ENCODE measurements at regions not wholly inside any gene's neighbourhood (a gene's known extent, or its start where the extent isn't known, plus 50 kb on each side); places are given as distances from the start of the nearest gene placed in this dataset.
"Not testable (repeated sequence)": the region's sequence is repeated elsewhere in the genome, so short reads cannot be mapped to it uniquely, and the experiment has no call there.

DNA sequence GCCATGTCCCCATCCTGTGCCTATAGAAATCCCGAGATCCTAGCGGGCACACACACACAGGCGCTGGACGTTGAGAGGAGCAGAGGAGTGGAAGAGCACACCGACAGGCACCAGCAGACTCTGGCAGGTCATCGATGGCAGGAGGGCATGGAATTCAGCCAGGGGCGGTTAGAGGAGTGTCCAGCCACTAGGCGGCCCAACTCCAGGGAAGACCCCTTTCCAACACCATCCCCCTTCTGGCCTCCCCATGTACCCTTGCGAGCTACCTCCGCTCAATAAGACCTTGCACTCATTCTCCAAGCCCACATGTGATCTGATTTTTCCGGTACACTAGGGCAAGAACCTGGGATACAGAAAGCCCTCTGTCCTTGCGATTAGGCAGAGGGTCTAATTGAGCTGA, 356.0 kb upstream of the DPP6 start:
- no peak for DNase-seq

DNA sequence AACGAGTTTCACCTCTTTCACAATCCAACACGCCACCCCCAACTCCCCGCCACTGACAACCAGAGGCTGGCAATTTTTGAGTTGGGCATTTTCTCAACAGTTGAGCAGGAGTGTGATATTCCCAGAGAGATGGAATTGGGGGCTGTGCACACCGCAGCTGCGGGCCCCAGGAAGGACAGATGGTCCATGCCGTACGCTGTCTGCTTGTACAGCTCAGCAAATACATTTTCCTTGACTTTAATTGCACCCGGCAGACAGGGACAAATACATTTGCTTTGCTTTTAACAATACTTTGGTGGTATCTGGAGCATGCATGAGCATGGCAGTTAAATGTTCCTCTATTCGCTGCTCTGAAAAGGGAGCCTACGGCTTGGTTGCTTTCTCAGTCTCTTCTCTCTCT, 354.2 kb upstream of the DPP6 start:
- no peak for DNase-seq

DNA sequence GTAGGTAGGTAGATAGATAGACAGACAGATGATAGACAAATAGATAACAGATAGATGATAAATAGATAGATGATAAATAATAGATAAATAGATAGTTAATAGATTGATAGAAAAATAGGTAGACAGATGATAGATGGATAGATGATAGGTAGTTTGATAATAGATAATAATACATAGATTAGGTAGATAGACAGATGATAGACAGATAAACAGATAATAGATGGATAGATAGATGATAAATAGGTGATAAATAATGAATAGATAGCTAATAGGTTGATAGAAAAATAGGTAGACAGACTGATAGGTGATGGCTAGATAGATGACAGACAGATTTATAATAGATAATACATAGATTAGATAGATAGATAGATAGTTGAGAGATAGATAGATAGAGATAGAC, 350.5 kb upstream of the DPP6 start:
- DNase-seq, result no peak

DNA sequence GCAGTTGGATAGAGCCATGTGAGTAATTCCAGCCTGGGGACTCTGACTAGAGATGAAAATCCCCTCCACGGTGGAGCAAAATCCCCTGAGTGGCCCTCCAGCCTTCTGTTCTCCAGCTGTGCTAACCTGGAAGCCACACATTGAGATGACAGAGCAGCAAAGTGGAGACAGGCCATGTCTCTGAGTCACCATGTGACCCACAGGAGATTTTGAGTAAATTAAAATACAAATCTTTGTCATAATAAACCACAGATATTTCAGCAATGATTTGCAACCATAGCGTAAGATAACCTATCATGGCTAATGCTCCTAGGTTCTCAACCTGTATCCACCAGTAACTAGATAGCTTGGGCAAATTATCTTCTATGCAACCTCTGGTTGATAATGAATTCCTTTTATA, 328.3 kb upstream of the DPP6 start:
- not testable (repeated sequence) for DNase-seq

DNA sequence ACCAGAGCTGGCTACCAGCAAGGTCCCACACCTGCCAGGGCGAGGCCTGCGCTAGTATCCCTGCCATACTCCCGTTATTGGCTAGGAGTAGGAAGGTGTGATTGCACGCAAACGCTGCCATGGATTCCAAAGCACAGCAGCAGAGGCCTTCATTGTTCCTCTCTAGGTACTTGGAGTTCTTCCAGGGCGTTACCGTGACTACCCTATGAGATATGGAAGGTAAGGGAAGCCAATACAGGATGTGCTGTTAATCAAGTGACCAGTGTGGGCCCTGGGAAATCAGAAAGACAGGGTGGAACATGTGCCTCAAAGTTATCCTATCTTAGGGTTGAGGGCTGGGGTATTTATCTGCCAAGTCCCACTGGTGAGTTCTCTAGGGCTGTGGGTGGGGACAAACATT, 320.7 kb upstream of the DPP6 start:
- DNase-seq, result not testable (repeated sequence)

DNA sequence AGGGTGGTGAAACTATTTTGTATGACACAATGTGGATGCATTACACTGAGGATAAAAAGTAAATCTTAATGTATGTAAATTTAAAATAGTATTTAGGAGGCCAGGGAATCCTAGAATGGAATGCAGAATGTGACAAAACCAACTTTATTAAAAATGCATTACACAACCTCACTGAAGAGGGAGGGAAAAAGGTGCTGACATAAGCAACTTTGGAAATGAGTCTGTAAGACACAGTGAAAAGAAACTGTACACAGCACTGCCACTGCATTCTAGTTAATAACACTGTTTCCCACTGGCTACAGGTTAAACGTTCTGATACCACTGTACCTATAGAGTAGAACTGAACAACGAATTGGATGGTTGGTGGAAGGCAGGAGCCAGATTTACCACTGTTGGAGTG, 308.8 kb upstream of the DPP6 start:
- DNase-seq, result not testable (repeated sequence)

DNA sequence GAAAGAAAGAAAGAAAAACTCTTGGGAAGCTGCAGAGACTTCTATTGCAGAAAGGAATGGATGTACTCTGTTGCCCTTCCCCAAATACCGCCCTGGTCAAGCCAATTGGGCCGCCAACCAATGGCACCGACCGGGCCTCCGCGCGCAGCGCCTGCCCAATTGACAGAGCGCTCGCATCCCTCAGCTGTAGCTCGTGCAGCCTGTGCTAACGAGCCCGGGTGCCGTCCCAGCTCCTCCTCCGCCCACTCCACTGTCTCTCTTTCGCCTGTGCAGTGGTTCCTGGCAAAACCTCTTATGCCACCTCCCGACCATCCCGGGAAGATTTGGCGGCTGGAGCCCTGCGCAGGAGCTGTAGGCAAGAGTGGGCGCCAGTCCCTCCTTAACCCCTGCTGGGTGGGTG, 304.2 kb upstream of the DPP6 start:
- DNase-seq, result not testable (repeated sequence)

DNA sequence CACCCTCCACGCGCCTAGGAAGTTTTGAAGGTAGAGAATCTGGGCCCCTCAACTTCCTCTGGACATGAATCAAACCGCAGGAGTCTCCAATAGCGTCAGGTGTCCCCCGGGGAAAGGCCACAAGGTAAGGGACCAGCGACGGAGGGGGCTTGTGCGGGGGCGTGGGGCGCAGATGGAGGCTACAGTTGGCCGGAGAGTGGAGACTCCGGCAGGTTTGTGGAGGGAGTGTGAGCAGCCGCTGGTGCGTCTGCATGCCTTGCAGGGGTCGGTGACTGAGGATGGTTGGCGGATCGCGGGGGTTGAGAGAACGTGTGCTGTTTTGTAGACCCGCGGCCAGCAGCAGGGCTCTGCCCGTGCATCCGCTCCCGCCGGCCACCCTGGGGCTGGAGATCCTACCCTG, 303.3 kb upstream of the DPP6 start:
- not testable (repeated sequence) for DNase-seq

DNA sequence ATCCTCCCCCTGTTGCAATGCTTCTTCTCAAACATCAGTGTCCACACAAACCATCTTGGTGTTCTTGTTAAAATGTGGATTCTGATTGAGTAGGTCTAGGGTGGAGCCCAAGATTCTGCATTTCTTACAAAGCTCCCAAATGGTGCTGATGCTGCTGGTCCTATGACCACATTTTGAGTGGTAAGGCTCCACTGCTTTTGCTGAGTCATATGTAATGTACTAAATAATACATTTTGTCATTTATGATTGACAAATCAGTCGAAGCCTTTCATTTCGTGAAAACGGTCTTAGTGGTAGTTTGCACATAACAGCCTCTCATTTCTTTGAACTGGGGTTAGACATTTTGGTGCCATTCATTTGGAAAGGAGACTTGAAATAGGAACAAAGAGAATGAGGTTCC, 286.3 kb upstream of the DPP6 start:
- not testable (repeated sequence) for DNase-seq

DNA sequence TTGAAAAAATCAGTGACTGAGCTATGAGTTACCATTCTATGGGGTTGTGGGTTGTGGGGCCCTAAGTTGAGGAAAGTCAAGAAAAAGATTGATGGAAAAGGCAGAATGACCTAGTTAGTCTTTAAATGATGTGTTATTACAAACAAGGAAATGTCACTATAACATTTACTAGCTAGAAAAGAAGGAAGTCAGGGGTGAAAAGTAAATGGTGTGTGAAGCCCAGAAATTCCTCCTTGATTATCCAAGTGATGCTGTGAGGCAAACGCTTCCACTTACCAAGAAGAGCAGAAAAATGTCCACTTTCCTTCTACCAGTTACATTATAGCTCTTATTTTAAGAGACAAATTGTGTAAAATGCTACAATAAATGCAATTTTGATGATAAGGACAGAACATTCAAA, 285.3 kb upstream of the DPP6 start:
- DNase-seq, result not testable (repeated sequence)

DNA sequence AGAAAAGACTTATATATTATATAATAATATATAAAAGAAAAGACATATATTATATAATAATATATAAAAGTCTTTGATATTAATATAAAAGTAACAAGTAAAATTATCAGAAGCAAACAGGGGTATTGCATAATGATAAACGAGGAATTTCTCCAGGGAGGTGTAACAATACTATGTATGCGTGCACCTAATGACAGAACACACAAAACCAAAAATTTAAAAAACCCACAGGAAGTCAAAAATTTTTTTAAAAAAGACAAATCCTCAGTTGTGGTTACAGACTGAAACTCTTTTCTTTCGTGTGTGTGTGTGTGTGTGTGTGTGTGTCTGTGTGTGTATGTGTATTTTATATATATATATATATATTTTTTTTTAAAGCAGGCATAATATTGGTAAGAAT, 279.2 kb upstream of the DPP6 start:
- DNase-seq, result no peak

DNA sequence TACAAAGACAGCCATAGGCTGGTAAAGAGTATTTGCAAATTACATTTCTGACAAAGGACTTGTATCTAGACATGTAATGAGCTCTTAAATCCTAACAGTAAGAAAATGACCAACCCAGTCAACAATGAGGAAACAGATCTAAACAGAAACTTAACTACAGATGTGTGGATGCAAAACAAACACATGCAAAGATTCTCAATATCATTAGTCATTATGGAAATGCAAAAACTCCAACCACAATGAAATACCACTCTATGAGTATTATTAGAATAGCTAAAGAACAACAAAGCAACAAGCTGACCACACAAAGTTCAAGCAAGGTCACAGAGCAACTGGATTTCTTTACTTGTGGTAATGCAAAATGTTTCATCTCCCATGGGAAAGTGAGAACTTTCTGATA, 275.3 kb upstream of the DPP6 start:
- DNase-seq, result peak in 1 of 2 experiments; percentile 5

DNA sequence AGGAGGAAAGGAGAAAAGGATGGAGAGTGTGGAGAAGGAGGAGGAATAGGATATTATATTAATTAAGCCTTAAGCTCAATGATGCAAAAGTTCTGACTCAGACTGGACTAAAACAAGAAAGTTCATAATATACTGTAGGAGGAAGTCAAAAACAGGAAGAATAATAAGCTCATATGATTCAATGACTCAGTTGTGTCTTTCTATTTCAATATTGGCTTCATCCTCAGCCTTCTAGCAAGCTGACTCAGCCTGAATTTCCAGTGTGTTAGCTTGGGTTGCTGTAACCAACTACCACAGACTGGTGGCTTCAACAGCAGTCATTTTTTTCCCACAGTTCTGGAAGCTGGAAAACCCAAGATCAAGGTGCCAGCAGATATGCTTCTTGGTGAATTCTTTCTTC, 254.8 kb upstream of the DPP6 start:
- not testable (repeated sequence) for DNase-seq

DNA sequence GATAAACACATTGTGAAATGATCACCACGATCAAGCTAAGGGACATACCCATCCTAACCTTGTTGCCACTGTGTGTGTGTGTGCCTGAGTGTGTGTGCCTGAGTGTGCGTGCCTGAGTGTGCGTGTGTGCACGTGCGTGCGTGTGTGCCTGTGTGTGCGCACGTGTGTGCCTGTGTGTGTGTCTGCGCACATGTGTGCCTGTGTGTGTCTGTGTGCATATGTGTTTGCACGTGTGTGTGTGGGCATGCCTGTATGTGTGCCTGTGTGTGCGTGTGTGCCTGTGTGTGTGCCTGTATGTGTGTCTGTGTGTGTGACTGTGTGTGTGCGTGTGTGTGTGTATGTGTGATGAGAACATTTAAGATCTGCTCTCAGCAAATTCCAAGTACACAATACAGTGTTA, 244.1 kb upstream of the DPP6 start:
- DNase-seq, result no peak

DNA sequence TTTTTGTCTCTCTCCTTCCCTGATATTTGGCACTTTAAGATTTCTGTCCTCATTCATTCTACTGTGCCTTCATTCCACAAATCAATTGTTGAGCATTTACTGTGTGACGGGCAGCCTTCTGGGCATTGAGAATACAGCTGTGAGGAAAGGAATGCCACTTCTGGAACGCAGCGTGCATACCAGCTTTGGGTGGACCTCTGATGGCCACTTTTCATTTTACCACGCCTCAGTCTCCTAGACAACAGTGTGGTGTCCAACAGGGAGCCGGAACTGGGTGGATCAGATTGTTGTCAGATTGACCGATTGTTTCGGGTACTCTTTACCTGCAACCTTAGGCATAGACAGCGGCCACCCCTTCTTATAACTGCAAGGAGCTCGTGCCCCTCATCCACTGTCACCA, 222.7 kb upstream of the DPP6 start:
- DNase-seq, result no peak

DNA sequence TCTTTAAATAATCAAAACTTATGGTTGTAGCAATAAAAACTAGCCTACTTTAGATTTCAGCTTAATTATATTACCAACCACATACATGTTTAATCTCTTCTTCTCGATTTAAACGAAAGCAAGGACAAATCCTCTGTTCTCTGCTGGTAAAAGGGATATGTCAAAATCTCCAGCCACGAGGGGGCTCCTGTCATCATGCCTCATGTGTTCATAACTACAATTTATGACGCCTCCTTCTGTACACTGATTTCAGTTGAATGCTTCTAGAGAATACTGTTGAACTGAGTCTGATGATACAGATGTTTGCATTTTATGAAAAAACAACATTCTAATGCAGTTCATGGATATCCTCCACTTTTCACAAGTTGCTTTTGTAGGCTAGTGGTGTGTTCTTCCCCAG, 220.0 kb upstream of the DPP6 start:
- DNase-seq, result peak in 1 of 2 experiments; percentile 9

DNA sequence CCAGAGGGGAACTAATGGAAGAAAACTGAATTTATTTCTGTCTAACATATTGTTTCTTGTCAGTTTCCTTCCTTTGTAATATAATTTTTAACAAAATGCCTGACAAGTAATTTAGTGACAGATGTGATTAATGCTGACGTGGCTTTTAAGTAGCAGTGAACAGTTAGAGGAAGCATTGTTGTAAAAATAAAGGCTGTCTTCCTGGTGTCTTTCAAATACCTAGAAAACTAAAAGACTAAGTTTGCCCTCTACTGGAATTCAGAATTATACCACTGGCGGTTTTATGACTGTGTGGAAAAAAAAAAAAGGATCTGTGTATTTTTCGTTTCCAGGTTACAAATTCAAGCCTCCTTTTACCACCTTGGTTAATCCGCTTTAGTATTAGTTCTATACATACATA, 217.1 kb upstream of the DPP6 start:
- DNase-seq, result no peak

DNA sequence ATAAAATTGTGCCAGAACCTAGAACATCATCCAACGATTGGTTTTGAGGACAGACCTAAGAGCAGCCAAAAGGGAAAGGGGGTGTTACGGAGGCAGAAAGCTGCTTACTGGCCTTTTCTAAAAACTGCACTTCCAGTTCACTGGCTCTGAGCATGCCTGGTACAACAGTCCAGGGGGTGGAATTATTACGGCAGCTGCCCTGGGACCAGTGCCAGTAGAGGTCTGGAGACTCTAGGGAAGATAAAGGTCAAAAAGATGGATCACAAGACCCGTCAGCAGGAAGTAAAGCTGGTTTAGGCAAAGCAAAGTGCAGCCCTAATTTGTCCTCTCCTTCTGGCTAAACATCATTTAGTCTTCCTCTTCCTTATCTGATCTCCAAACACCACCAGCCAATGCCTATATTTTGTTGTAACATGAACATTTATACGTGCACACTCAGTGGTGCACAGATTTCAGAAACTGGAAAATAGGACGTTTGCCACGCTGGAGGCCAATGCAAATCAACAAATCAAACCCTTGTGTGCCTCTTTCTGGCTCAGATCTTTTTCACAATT, 216.4 kb upstream of the DPP6 start:
- no peak for DNase-seq

DNA sequence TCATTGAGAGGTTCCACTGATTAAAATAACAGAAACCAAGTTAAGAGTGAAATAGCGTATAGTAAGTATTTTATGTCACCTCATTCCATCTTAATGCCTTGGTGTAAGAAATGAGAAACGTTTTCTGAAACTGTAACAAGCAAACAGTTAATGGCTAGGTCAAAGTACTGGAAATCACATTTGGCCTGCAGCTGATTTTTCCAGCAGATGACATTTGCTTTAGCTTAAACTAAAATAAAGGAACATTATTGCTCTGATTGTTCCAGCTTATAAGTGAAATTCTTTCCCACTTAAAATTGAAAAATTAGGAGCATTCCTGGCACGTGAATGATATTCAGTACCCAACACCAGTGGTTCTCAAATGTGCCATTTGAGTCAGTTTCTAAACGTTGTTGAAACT, 213.6 kb upstream of the DPP6 start:
- DNase-seq, result no peak

DNA sequence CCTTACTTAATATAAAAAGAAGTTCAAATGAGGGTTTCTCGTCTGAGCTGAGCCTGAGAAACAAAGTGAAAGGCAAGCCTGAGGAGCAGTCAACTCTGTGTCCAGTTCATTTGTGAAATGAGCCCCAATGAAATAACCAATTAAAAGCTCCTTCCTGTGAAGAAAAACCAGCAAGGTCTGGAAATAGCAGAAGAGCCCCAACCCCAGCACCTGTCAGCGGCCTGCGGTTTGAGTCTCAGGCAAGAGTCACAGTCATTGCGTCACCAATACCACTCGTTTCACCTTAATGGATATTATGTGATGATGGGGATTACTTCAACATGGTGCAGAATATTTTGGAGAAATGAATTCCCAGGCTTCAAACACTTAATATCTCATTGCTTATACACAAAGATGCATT, 211.3 kb upstream of the DPP6 start:
- DNase-seq, result no peak

DNA sequence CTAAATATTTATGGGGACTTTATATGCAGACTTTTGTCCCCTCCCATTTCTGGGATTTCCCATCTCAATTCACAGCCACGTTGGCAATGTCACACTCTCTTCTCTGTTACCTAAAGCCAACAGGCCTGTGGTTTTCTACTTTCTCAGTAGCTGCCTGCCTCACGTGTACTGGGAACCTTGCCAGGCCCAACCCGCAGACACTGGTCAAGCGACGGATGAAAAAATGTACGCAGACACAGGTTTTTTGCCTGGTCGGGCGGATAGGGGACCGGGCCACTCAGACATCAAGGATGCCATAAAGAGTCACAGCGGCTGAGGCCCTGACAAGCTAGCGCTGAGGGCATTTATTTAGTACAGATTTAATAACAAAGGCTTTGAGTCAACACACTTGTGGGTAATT, 204.4 kb upstream of the DPP6 start:
- no peak for DNase-seq

DNA sequence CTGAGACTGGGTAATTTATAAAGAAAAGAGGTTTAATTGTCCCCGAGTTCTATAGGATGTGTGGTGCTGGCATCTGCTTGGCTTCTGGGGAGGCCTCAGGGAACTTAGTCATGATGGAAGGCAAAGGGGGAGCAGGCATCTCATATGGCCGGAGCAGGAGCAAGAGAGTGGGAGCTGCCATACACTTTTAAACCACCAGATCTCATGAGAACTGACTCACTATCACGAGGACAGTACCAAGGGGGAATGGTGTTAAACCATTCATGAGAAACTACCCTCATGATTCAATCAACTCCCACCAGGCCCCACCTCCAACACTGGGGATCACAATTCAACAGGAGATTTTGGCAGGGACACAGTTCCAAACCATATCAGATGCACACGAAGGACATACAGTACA, 199.9 kb upstream of the DPP6 start:
- DNase-seq, result no peak

DNA sequence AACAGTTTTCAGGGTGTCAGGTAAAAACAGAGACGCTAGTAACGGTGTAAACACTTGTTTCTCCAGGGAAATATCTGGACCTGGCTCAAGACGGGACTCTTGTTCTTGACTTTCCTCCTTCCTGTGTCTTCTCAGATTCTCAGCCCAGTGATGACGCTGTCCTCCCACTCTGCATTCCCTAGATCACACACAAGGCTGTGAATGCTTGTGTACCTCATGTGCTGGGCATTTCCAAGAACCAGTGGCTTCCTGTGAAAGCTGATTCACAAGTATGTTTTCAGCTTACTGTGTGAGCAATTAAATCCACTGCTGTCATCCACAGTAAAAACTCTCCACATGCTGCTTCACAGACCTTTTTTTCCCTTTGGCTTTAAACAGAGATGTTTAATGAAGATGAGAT, 193.8 kb upstream of the DPP6 start:
- no peak for DNase-seq

DNA sequence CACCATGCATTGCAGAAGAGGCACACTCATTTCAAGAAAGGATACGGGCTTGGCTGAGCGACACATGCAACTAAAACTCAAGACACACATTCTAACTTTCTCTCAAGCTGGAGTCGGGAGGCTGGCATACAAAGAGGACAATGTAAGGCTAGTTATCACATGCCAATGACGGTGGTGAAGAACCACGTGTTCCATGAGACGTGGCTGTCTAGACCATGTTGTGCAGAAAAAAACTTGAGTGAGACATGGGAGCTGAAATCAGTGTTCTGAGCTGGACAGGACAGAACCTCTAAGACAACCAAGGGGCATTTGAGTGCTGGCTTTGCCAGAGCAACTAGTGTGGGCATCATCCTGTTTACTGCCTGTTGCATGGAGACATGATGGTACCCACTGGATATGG, 193.0 kb upstream of the DPP6 start:
- DNase-seq, result no peak

DNA sequence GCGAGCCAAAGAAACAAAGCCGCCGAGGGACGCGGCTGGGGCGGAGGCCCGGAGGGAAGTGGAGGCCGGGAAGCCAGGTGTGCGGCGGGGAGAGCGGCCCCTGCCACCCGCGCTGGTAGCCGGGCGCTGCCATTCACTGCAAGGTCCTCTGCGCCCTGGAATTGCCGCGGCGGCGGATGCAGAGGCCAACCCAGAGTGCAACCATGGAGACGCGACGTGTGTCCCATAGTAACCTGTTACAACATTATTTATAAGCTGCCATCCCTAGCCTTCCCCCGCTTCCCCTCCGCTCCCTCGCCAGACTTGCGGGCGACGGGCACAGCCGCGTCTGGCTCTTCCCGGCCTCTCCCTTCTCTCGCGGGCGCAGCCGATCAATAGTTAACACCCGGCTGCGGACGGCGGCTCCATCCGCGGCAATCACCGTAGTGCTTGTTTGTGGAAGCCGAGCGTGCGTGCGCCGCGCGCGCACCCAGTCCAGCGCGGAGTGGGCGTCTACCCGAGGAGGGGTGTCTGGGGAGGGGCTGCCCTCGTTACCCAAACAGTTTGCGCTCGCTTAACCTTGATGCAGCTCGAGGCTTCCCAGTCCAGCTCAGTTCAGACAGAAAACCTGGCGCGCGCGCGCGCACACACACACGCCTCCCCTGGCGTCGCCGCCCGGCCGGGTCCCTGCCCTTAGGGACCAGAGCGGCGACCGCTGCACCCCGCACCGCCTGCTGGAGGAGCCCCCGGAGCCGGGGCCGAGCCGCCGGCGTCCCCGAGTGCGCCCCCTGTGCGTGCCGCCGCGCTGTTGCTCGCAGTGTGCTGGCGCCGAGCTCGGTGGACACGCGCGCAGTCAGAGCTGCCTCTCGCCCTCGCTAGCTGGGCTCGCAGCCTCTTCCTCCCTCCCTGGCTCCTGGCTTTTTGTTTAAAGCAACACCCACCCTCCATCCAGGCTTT, 165.4 kb upstream of the DPP6 start:
- DNase-seq, result no peak
